ENCODE measurements at regions not wholly inside any gene's neighbourhood (a gene's known extent, or its start where the extent isn't known, plus 50 kb on each side); places are given as distances from the start of the nearest gene placed in this dataset.

GRCh38 chr3:40705663-40706062 lies 180.9 kb downstream of the ZNF621 start:
- POLR2A ChIA-PET (ENCODE audit: partially characterized antibody) = no interaction called here
- no peak overlapping the region for H4K8ac ChIP-seq (ENCODE audit: extremely low read depth, insufficient read depth, low read length)
- no peak overlapping the region for H2BK12ac ChIP-seq (ENCODE audit: low read depth, low read length)
- H2BK15ac ChIP-seq (ENCODE audit: low read length) = no peak overlapping the region
- no peak overlapping the region for H2BK5ac ChIP-seq (ENCODE audit: low read depth, low read length)
- H3K79me2 ChIP-seq (ENCODE audit: control insufficient read depth in 1 of 2, insufficient read depth in 2 of 2, low read length in 2 of 2) = no peaks in the 10 kb centered on the region
- H3K27me3 ChIP-seq (replicated peaks in 1 of 4; ENCODE audit: control insufficient read depth in 3 of 4, extremely low read depth in 1 of 4, insufficient read depth in 3 of 4, low read length in 3 of 4) = no peaks in the 10 kb centered on the region
- FAIRE-seq (no peak), DNase-seq (ENCODE audit: low read depth in 1 of 2, low spot score in 2 of 2) (no peak)
- no peak overlapping the region for H3K18ac ChIP-seq (ENCODE audit: extremely low read depth, low read length)
- peaks cover 9% of the 10 kb centered on the region in 2 experiments for H3K9me3 ChIP-seq (ENCODE audit: insufficient read depth in 2 of 2, low read depth in 1 of 2, low read length in 1 of 2)
- CTCF ChIA-PET (ENCODE audit: partially characterized antibody) = no interaction called here
- no peak overlapping the region for H3K4ac ChIP-seq (replicated peaks; ENCODE audit: insufficient read length, low read depth, low read length)
- H4K20me1 ChIP-seq (replicated peaks in 1 of 2; ENCODE audit: control insufficient read depth in 1 of 2, insufficient read depth in 2 of 2, low read length in 2 of 2) = no peaks in the 10 kb centered on the region
- H2AK5ac ChIP-seq (ENCODE audit: low read depth, low read length) = no peak overlapping the region
- H3K4me2 ChIP-seq (ENCODE audit: insufficient read depth in 1 of 2, low read depth in 2 of 2, low read length in 2 of 2) = no peak overlapping the region
- no peak overlapping the region for H4K5ac ChIP-seq (ENCODE audit: insufficient read length, low read depth, low read length)
- no peak overlapping the region for H4K91ac ChIP-seq (replicated peaks; ENCODE audit: insufficient read length, low read length)
- H2BK20ac ChIP-seq (ENCODE audit: low read length) = no peak overlapping the region
- TF ChIP-seq ASH2L (IDR thresholded peaks at IDR 0.05; ENCODE audit: low read length) (no peak), POLR2AphosphoS5 (IDR thresholded peaks at IDR 0.05; ENCODE audit: low read depth, low read length) (no peak), EGR1 (IDR thresholded peaks at IDR 0.05; ENCODE audit: borderline replicate concordance, low read depth, low read length) (no peak), GABPA (IDR thresholded peaks at IDR 0.05; ENCODE audit: borderline replicate concordance, insufficient read depth, low read length) (no peak), SRF (IDR thresholded peaks at IDR 0.05; ENCODE audit: low read depth, low read length) (no peak), MAX (IDR thresholded peaks at IDR 0.05) (no peak), ZNF274 (IDR thresholded peaks at IDR 0.05; ENCODE audit: borderline replicate concordance, extremely low read depth, low read length) (no peak), HDAC2 (IDR thresholded peaks at IDR 0.05; ENCODE audit: borderline replicate concordance in 1 of 2, low read depth in 2 of 2, low read length in 2 of 2) (no peak), MAFK (IDR thresholded peaks at IDR 0.05; ENCODE audit: low read depth, low read length) (no peak), SIRT6 (IDR thresholded peaks at IDR 0.05; ENCODE audit: low read length) (no peak), BRCA1 (IDR thresholded peaks at IDR 0.05; ENCODE audit: low read depth, low read length) (no peak), RXRA (IDR thresholded peaks at IDR 0.05; ENCODE audit: insufficient read depth, low read depth, low read length) (no peak), HDAC6 (IDR thresholded peaks at IDR 0.05; ENCODE audit: low read depth, low read length) (no peak), SP2 (IDR thresholded peaks at IDR 0.05; ENCODE audit: low read length) (no peak)
- no peaks in the 10 kb centered on the region for H3K36me3 ChIP-seq (ENCODE audit: control insufficient read depth in 2 of 4, insufficient read depth in 4 of 4, low read length in 3 of 4)
- H3K4me3 ChIP-seq (ENCODE audit: extremely low read depth in 1 of 4, insufficient read depth in 2 of 4, low read depth in 3 of 4, low read length in 4 of 4) = no peak overlapping the region
- H3K79me1 ChIP-seq (ENCODE audit: low read depth, low read length) = no peaks in the 10 kb centered on the region
- no peaks in the 10 kb centered on the region; the same call in 1 of the 2 replicates for H3K23me2 ChIP-seq (ENCODE audit: low read depth, low read length)
- H3K56ac ChIP-seq (replicated peaks; ENCODE audit: insufficient read length, low read depth, low read length) = no peak overlapping the region
- no peaks in the 10 kb centered on the region for H3K4me1 ChIP-seq (replicated peaks in 1 of 4; ENCODE audit: control insufficient read depth in 3 of 4, insufficient read depth in 4 of 4, low read length in 3 of 4)
- no peak overlapping the region for H3K14ac ChIP-seq (ENCODE audit: insufficient read length)
- no peak overlapping the region for H3K27ac ChIP-seq (ENCODE audit: low read depth, low read length)
- no peak overlapping the region for H2AFZ ChIP-seq (ENCODE audit: low read length)
- H3K23ac ChIP-seq (ENCODE audit: insufficient read length) = no peak overlapping the region
- H2BK120ac ChIP-seq (replicated peaks; ENCODE audit: low read depth, low read length) = no peak overlapping the region
- no peak overlapping the region for H3K9ac ChIP-seq (replicated peaks in 1 of 4; ENCODE audit: extremely low read depth in 1 of 4, low read depth in 3 of 4, low read length in 3 of 4)
